Gastroesophageal sphincter (tissue), 4 donors: ENCODE measurements at regions not wholly inside any gene's neighbourhood (a gene's known extent, or its start where the extent isn't known, plus 50 kb on each side); places are given as distances from the start of the nearest gene placed in this dataset.

Experiments
- ATAC-seq: fragments of 150-250 bp; one replicate; pipeline ENCODE4 v1.9.1; 2016; ENCODE audit warnings: mild to moderate bottlenecking, moderate library complexity
- H3K27ac ChIP-seq, 4 donors: fragments of 200-600 bp; sonication (generic) in 3 of 4; 1 replicate in 3 of 4; 2 replicates in 1 of 4; pipeline ENCODE4 v1.5.1; 2016 to 2019
- H3K27me3 ChIP-seq: fragments of 200-600 bp; sonication (generic); one replicate; pipeline ENCODE4 v1.5.1; 2019
- H3K36me3 ChIP-seq, 2 donors: fragments of 200-600 bp; sonication (generic); one replicate each; pipeline ENCODE4 v1.5.1; 2019; ENCODE audit warnings: control low read depth in 1 of 2
- H3K4me1 ChIP-seq, 3 donors: fragments of 200-600 bp; sonication (generic); 1 replicate in 2 of 3; 2 replicates in 1 of 3; pipeline ENCODE4 v1.5.1; 2016 to 2019; ENCODE audit warnings: control low read depth in 2 of 3
- H3K4me3 ChIP-seq, 2 donors: fragments of 200-600 bp; sonication (generic); one replicate each; pipeline ENCODE4 v1.5.1; 2019; ENCODE audit warnings: mild to moderate bottlenecking in 1 of 2, moderate library complexity in 1 of 2
- H3K9me3 ChIP-seq, 3 donors: fragments of 200-600 bp; sonication (generic); one replicate each; pipeline ENCODE4 v1.5.1; 2017 to 2019; ENCODE audit warnings: control low read depth in 2 of 3
- CTCF ChIP-seq, 4 experiments: fragments of 200-600 bp in 2 of 4; fragments of 450-650 bp in 2 of 4; sonication (generic) in 1 of 4; IDR thresholded peaks; one replicate each; pipeline ENCODE4 v1.5.1; 2017 to 2019; ENCODE audit warnings: antibody characterized with exemption in 4 of 4, mild to moderate bottlenecking in 2 of 4, moderate library complexity in 2 of 4
- EP300 ChIP-seq: sonication (generic); formaldehyde crosslinking; IDR thresholded peaks from one replicate; pipeline ENCODE4 v1.6.1; 2017; ENCODE audit warnings: antibody characterized with exemption, mild to moderate bottlenecking
- POLR2A ChIP-seq, 2 donors: fragments of 450-650 bp; IDR thresholded peaks; one replicate each; pipeline ENCODE4 v1.6.1; 2017; ENCODE audit warnings: antibody characterized with exemption in 2 of 2, mild to moderate bottlenecking in 2 of 2, moderate library complexity in 1 of 2
- POLR2AphosphoS5 ChIP-seq: sonication (generic); formaldehyde crosslinking; IDR thresholded peaks from one replicate; pipeline ENCODE4 v1.6.1; 2017; ENCODE audit warnings: antibody characterized with exemption
- WGBS, 2 donors: methylation state at CpG; one replicate each; pipeline ENCODE4 v1.1.5; 2018; ENCODE audit warnings: low coverage in 1 of 2; 5-methylcytosine and 5-hydroxymethylcytosine counted together

DNA sequence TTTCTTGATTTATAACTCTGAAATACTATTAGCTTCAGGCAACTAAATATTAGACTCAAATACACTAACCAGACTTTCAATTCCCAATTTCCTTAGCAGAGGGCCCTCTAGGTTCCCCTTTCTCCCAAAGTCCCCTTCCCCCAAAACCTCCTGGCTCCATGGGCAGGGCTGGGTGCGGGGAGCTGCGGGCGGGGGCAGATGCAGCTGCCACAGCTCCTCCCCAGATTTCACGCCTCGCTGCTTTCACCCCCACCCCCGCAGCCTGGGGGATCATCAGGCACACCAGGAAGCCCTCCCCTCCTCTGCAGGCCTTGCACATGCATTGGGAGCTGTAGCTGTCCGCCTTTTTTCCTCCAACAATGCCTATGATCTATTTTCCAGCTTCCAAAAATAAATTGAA lies 82.8 kb upstream of the SPATA31C2 start:
- Histone ChIP-seq H3K9me3 (no peaks in the 10 kb centered on the region), H3K4me1 (no peaks in the 10 kb centered on the region), H3K36me3 (no peaks in the 10 kb centered on the region), H3K27ac (no peak overlapping the region), H3K4me3 (no peak overlapping the region), H3K27me3 (peaks cover 14% of the 10 kb centered on the region)
- TF ChIP-seq CTCF (IDR thresholded peaks at IDR 0.05) (no peak), EP300 (no peak), POLR2A (IDR thresholded peaks at IDR 0.05) (no peak)
- ATAC-seq = no peak
- 59% methylated on average over 7 of the region's 7 CpGs; no CpG with 5 or more reads in 1 of the 2 donors for WGBS, 2 donors

GRCh38 chr9:88220652-88221051 lies 82.4 kb upstream of the SPATA31C2 start:
- no peaks in the 10 kb centered on the region for H3K4me1 ChIP-seq
- no peak overlapping the region for H3K4me3 ChIP-seq
- TF ChIP-seq POLR2A (IDR thresholded peaks at IDR 0.05) (no peak), POLR2AphosphoS5 (no peak), EP300 (no peak), CTCF (IDR thresholded peaks at IDR 0.05) (no peak)
- no peaks in the 10 kb centered on the region for H3K36me3 ChIP-seq
- peaks cover 14% of the 10 kb centered on the region for H3K27me3 ChIP-seq
- no peak overlapping the region for H3K27ac ChIP-seq
- no peaks in the 10 kb centered on the region for H3K9me3 ChIP-seq
- 79 to 94% methylated on average over 7 to 11 of the region's 20 CpGs for WGBS, 2 donors
- ATAC-seq = no peak

- Histone ChIP-seq H3K4me3 (no peak overlapping the region), H3K4me1 (no peaks in the 10 kb centered on the region), H3K27ac (no peak overlapping the region), H3K9me3 (no peaks in the 10 kb centered on the region), H3K36me3 (no peaks in the 10 kb centered on the region), H3K27me3 (peaks cover 14% of the 10 kb centered on the region)
- no peak for ATAC-seq
- no peak for TF ChIP-seq EP300
- no peak for TF ChIP-seq POLR2A (IDR thresholded peaks at IDR 0.05)
- no peak for TF ChIP-seq CTCF (IDR thresholded peaks at IDR 0.05)
- no peak for TF ChIP-seq POLR2AphosphoS5
- WGBS, 2 donors = 71 to 77% methylated on average over 1 to 2 of the region's 4 CpGs
Measured at GRCh38 chr9:88219601-88220000, 81.3 kb upstream of the SPATA31C2 start.

DNA sequence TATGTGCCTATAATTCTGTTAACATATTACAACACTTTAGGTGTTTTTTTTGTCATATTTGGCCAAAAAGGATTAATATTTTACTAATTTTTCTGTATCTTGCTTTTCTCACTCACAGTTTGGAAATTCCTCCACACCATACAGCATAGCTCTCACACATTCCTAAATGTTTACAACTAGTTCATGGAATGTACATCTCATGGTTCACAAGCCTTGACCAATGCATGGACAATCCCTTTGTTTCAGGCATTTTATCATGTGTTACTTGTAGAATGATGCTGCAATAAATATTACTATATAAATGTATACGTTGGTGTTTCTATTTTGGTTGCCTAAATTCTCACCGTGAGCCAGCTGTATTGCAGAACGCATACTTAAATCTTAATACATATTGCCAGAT lies 80.5 kb upstream of the SPATA31C2 start:
- TF ChIP-seq CTCF (IDR thresholded peaks at IDR 0.05) (no peak), POLR2A (IDR thresholded peaks at IDR 0.05) (no peak), POLR2AphosphoS5 (no peak)
- WGBS, 2 donors = 53 to 59% methylated on average over 3 of the region's 3 CpGs

GRCh38 chr9:88216126-88216995 lies 78.1 kb upstream of the SPATA31C2 start:
- Histone ChIP-seq H3K4me3 (no peak overlapping the region), H3K9me3 (peaks cover 0 to 8% (median 0%) of the 10 kb centered on the region in 3 donors), H3K36me3 (no peaks in the 10 kb centered on the region), H3K27me3 (peaks cover 13% of the 10 kb centered on the region), H3K4me1 (no peaks in the 10 kb centered on the region), H3K27ac (no peak overlapping the region)
- ATAC-seq = no peak
- no peak for TF ChIP-seq POLR2AphosphoS5
- TF ChIP-seq CTCF (IDR thresholded peaks at IDR 0.05) = no peak
- TF ChIP-seq POLR2A (IDR thresholded peaks at IDR 0.05) = no peak
- TF ChIP-seq EP300 = no peak
- 81 to 92% methylated on average over 5 to 13 of the region's 29 CpGs for WGBS, 2 donors

More for the DNA sequence above, 80.5 kb upstream of the SPATA31C2 start:
- Histone ChIP-seq H3K4me1 (no peaks in the 10 kb centered on the region), H3K27me3 (peaks cover 14% of the 10 kb centered on the region), H3K36me3 (no peaks in the 10 kb centered on the region), H3K9me3 (peaks cover 0 to 3% (median 0%) of the 10 kb centered on the region in 3 donors), H3K27ac (no peak overlapping the region), H3K4me3 (no peak overlapping the region)
- ATAC-seq = no peak
